Mammary epithelial cell (primary cell): ENCODE measurements at regions not wholly inside any gene's neighbourhood (a gene's known extent, or its start where the extent isn't known, plus 50 kb on each side); places are given as distances from the start of the nearest gene placed in this dataset.

ENCODE experiments used
- CTCF ChIP-seq, 2 donors: IDR thresholded peaks in 1 of 2; conservative IDR thresholded peaks in 1 of 2; 2 replicates each; pipeline ENCODE4 v1.5.1; 2011 to 2012; ENCODE audit warnings: inconsistent platforms in 2 of 2, low read length in 2 of 2, mild to moderate bottlenecking in 2 of 2, control low read depth in 1 of 2, low read depth in 1 of 2; ENCODE audit not compliant: insufficient read depth in 1 of 2; ENCODE audit errors: extremely low read depth in 1 of 2
- EZH2 ChIP-seq: IDR thresholded peaks from 2 replicates; pipeline ENCODE4 v1.6.1; 2012; ENCODE audit warnings: low read length, inconsistent platforms, borderline replicate concordance

DNA sequence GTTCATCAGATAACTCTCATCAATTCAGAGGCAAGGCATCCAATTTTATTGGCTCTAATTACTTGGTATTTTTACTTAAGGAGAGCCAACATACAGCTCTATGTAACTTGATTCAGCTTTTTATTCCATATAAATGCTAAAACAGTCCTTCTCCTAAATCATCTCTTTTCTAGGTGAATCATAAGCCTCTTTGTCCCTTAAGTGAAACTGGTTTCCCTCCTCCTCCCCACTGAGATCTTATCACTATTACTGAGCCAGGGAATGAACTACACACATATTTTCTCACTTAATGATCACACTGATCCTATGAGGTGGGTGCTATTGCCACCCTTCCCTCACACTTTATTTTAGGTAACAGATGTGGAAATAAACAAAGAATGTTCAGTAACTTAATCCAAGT, 1143.8 kb downstream of the MAT2B start:
- TF ChIP-seq CTCF (conservative IDR thresholded peaks at IDR 0.05 in 1 of 2, IDR thresholded peaks at IDR 0.05 in 1 of 2; ENCODE audit: extremely low read depth in 1 of 2, insufficient read depth in 1 of 2, low read depth in 1 of 2, low read length in 2 of 2), result no peak
- TF ChIP-seq EZH2, result no peak
